COLO668 (cell line): ENCODE measurements at regions not wholly inside any gene's neighbourhood (a gene's known extent, or its start where the extent isn't known, plus 50 kb on each side); places are given as distances from the start of the nearest gene placed in this dataset.

Source experiments
- DNase-seq: peaks from one replicate; lab custom pipeline; 2025; ENCODE audit not compliant: unreplicated experiment; lab: John Stamatoyannopoulos, UW

DNA sequence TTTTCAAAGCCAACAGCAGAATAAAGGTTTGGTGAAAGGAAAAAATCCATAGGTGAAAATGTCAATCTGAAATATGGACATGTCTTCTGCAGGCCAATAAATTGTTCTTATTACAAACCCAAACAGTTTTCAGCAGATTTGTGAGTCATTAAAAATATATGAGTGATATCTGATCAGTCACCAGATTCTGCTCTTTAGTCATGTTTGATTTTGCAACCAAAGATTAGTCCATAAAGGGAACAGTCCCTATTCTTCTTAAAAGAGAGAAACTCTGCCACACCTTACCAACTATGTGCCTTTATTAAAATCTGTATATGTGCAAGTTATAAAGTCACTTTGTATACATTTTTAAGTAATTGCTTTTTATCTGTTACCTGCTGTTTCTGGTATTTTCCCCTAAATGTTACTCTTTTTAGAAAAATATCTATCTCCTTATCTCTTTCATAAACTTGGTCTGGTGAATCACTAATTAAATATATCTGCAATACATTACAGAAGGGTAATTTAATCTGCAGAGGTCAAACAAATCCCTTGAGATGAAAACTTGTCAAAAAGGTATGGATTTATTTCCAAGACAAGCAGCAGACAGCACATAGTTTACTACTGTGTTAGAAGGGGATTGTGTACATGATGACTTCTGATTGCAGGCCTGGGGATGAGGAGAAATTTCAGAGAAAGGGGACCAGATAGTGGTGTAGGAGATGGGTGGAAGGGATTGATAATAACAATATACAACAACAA is 322.9 kb upstream of the NWD2 start:
- DNase-seq, result no peak

DNA sequence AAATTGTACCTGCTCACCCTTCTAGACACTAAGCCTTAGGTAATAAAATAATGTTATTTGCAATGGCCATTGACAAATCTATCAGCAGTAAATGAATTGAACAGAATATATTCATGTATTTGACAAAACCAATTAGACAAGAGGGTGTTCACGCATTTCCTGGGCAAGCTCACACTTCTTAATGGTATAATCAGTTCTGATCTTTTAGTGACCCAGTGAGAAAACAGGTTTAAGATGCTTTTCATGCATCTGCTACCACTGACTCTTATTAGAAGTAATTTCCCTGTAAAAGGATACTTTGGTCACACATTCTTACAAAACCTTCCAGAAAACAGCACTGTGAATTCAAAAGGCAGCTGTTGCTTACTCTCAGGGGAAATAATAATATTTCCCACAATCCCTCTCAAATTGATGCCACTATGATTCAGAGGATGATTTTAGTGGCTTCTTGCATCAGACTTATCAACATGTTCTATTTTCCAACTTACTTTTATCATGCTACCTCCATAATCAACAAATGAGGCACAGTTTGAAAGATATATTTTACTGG is 313.9 kb upstream of the NWD2 start:
- no peak for DNase-seq

DNA sequence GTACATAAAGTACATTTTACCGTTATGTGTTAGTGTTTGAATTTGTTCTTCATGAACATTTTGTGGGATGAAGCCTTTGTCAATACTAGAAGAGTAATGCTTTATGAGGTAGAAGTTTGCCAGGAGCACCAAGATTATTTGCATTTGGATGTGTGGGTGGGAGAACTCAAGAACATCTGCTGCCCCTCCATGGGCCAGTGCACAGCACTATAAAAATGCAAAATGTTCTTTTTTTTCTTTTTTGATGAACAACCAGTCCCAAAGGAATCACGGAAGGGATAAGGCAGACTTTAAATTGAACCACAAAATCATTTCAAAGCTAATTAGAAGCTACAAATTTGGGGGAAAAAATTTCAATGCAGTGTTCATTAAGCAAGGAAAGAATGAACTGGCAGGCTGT is 300.3 kb upstream of the NWD2 start:
- DNase-seq, result no peak

DNA sequence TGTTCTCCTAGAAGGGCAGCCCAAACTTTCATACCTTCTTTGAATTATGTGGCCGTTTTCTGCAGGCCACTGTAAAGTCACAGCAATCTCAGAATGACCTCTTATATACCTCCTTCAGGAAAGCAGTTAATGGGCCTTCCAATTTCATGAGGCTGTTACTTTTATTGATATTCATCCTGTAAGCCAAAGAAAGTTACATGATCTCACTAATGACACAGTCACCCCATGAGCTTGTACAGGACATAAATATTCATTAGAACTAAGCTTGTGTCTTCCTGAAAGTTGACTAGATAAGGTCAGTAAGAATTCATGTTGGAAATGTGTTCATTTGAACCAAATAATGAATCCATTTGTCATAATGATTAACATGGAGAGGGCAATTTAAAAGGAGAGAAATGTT is 283.1 kb upstream of the NWD2 start:
- DNase-seq, result no peak

DNA sequence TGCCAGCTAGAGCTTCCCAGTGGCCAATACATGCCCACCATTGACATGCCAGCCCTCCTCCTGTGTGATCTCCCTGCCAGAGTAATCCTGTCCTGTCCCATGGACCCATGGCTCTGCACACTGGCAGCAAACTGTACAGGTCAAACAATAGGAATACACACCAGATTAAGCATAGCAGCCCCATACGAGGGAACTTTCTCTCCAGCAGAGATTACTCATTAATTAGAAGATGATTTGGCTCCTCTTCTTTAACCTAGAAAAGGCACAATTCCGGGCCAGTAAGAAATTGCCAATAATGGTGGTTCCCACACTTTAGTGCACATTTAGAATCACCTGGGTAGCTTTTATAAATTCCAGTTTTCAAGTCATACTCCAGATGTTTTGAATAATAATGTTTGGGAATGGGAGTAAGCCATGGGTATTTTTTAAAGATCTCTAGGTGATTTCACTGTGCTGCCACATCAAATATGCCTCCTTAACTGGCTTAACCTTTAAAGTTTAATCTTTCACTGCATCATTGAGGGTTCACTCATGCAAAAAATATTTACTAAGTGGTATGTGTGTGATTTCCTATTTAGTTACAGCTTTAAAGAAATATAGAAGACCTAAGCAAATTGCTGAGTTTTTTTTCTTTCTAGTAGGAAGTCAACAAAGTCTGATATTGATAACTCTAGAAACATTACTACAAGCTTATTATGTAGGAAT is 277.6 kb upstream of the NWD2 start:
- DNase-seq, result no peak

DNA sequence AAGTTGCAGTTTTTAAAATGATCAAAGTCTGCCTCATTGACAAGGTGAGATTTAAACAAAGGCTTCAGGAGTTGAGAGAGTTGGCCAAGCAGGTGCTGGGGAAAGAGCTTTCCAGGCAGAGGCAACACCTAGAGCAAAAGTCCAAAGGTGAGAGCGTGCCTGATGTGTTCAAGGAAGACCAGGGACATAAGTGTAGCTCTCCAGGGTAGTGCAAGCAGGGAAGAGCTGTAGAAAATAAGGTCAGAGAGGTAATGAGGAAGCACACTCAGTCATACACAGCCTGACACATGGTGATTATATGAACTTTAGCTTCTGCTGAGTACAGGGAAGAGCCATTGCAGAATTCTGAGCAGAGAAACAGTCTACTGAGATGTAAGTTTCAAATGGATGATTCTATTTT is 265.0 kb upstream of the NWD2 start:
- peak; percentile 15 for DNase-seq

DNA sequence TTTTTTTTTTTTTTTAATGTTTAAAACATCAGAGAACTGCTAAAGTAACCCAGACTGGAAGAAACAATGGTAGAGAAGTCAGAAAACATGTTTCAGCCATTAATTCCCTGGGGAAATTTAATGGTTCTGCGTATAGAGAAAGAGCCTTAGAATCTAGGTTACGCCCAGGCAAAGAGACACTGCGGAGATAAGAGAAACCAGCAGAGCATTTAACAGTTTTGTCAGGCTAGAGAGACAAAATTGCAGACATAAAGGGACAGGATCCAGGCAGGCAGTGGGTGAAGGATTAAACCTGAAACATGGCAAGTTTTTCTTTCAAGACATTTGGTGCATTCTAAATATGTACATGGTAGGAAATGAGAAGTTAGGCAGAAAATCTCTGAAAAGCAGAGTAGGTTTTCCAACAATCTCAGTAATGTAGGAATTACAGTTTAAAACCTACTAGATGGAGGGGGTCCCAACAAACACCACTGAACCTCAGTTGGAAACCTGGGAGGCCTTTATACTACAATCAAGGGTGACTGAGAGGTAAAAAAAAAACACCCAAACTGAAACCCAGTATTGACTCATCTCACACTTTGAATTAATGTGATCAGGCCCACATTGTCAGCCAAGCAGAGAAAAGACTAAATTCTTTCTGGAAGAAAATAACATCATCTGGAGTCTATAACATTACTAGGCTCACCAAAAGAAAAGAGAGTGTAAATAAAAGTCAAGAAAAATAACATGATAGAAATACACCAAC is 254.2 kb upstream of the NWD2 start:
- no peak for DNase-seq

DNA sequence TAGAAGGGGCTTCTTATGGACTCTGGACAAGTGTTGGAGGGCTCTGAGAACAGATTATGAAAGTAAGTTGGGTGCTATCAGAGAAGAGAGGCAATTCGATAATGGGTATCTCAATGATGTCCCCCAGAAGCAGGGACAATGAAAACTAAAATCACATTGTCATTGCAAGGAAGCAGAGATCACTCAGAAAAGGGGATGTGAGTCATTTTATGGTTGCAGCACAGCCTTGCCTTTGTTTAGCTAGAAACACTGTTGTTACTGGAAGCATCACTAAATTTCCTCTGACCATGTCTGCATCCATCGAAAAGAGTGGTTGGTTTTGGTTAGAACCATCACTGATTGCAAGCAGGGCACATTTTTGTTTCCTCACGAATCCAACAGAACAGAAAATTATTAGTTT is 246.8 kb upstream of the NWD2 start:
- no peak for DNase-seq

DNA sequence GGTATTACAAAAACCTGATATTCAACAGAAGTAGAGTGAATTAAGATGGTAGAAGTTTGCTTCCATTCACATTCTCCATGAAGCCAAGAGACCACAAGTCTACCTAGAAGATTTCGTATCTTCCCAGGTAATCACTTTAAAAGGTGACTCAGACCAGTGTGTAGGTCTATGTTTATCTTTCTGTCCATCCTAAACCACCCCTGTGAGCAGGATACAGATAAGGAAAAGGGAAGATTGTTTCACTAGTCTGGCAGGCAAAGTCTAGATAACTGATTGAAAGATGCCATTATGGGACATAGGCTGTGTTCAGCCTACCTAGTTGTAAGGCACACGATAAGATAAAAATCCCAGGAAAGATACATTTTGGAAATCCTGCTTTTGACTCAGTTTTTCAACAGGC is 244.3 kb upstream of the NWD2 start:
- DNase-seq, result no peak

DNA sequence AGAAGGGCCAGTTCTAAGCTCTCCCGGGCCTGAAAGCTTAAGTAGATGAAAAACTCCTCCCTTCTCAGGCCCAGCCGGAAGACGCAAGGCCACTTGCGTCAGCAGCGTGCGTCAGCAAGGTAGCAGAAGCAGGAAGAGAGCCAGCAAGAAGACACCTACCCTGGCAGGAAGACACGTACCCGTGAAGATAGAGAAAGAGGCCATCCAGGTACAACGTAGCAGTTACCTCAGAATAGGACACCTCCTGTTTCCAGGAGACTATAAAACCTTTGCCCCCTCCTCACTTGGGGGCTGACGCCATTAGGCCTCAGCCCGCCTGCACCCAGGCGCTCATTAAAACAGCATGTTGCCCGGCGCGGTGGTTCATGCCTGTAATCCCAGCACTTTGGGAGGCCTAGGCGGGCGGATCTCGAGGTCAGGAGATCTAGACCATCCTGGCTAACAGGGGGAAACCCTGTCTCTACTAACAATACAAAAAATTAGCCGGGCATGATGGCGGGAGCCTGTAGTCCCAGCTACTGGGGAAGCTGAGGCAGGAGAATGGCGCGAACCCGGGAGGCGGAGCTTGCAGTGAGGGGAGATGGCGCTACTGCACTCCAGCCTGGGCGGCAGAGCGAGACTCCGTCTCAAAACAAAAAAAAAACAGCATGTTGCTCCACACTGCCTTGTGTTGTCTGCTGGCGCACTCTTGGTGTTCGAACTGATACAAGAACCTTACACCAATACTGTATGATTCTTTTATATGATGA is 242.7 kb upstream of the NWD2 start:
- no peak for DNase-seq

DNA sequence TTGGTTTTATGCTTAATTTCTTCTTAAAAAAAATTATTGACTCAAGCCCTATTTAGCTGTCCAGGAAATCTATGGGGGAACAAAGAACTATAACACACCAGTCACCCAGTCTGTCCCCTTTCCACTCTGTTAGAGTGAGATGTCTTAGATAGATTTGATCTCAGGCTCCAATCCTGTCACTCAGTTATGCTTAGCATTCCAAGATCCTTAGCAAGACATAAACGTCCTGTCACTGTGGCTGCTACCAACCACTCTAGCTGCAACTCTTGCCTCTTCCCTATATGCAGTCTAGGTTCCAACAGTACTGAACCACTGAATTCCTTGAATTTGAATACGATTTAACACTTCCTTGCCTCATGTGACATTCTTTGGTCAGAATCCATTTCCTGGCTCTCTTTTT is 241.9 kb upstream of the NWD2 start:
- no peak for DNase-seq

DNA sequence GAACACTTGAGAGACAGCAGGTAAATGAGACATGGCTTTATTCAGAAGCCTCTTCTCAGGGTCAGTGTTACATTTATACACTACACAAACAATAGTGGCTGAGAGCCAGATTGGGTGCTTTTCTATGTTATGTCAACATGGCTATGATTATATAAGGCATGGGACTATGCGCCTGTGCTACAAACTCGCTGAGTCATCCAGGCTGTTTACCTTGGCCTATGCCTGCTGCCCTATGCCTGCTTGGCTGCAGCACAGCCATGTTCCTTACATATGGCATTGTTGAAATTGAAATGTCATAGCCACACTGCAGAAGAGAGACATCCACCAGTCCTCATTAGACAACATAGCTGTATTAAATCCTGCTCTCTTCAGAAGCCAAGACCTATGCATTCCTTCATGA is 236.3 kb upstream of the NWD2 start:
- peak; percentile 77 for DNase-seq

DNA sequence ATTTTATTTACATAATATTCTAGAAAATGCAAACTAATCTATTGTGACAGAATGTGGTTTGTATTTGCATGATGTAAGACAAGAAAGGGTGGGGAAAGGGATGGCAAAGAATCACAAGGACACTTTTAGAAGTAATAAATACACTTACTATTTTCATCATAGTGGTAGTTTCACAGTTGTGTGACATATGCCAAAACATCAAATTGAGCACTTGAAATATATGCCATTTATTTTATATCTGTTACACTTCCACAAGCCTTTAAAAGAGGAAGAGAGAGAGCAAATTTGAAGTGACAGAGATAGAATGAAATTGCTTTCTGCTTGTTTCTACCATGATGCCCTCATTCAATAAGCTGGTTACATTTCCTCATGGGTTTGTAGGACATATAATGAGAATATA is 230.0 kb upstream of the NWD2 start:
- DNase-seq, result no peak

DNA sequence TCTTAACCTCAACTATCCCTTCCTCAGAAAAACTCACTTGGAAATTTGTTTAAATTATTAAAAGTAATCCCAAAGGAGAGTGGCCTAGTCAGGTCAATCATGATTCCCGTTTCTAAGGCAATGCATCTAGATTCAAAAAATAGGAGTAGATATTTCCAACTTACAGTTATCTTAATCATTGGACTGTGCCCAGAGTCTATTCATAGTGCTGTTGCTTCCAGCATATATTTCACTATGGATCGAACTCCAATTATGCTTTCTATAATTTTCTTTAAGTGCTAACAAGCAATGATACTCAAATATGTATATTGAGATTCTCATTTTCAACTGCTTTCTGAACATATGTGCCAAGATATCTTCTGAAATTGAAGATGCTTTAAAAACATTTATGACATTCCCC is 229.2 kb upstream of the NWD2 start:
- DNase-seq, result no peak

DNA sequence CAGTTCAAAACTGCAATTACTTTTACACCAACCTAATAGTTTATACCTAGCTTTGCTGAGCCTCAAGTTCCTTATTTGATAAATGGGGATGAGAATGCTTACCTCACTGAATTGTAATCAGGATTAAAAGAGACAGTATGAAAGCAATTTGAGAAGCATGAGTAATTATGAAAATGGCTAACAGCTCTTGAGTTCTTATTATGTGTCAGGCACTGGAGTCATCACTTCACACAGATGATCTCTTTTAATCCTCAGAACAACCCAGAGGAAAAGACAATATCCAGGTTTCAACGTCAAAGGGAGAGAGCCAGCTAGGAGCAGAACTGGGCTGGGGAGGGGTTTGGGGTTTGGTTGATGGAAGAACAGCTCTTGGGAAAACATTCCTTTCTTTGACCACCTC is 221.0 kb upstream of the NWD2 start:
- DNase-seq, result no peak

DNA sequence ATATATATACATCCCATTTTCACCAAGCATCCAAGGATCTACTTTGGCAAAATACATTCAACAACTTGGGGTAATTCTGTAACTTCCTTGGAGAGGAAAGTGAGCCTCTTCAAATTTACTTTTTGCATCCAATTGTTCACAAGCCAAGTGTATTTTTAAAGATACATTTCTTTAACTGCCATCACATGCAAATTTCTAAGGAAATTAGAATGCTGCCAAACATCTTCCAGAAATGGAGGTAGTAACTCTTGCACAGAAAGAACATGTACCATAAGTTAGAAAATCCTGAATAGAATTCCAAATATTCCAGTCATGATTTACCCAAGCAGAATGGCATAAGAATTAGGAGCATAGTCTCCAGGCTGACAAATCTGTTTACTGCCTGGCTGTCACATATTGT is 220.5 kb upstream of the NWD2 start:
- no peak for DNase-seq

DNA sequence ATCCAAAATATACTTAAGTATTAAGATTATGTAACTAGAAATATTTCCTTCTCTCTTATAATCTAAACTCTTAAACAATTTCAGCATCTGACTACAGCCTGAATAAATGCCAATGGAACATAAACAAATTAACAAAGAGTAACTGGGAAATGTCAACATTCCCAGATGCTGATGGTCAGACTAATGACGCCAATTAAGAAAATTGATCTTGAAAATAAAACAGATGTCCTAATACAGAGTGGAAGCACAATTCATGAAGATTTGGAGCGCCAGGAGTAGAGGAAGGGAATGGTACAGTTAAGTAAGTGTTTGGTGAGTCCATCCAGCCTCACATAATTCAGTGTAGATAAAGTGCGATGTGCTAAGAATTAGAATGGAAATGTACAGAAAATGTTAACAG is 203.7 kb upstream of the NWD2 start:
- DNase-seq, result no peak

DNA sequence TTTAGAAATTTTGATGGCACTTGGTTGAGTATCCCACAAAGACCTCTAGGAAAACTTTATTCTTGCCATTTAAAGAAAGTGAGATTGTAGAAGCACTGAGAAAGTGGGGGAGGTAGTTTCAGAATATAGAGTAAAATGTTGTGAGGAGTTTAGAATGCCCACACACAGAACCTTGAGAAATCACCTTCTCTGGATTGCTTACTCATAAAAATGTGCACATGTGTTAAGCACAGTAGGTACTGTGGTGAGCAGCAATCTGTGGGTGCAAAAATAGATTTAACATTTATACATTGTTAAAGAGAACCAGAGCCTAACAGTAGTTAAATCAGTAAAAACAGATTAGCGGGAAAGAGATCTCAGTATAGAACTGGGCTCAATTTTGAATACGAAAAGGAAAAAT is 201.2 kb upstream of the NWD2 start:
- no peak for DNase-seq

DNA sequence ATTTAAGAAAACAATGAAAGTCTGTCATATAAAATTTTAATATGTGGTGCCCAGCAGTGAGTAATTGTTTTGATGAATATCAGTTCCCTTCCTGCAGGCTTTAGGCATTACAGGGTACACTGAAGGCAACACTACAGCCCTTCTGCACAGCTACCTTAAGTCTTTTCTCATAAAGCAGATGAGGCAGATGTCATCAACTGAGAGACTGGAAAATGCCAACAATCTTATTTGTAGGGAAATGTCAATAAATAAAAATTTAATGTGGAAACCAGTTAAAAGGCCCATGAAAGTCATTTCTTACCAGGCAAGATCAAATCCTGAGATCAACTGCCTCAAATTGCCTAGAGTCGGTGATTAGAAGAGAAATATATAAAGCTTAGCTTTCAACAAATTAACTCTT is 193.4 kb upstream of the NWD2 start:
- DNase-seq, result no peak

DNA sequence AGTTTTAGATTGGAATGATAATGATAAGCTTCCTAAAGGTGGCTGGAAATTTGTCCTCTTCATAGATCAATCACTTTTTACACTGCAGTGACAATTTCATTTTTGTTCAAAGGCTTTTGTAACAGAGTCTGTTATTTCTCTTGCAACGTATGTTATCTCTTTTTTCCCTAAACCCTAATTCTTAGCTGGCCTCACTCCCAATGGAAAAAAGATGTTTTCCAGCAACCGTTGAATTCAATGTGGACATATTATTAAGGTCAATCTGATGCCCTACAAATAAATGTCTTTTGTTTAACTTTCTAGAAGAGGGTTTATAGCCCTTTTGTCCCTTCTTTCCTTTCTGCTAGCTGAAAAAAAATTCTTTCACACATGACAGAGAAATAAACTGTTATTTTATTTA is 192.7 kb upstream of the NWD2 start:
- no peak for DNase-seq

DNA sequence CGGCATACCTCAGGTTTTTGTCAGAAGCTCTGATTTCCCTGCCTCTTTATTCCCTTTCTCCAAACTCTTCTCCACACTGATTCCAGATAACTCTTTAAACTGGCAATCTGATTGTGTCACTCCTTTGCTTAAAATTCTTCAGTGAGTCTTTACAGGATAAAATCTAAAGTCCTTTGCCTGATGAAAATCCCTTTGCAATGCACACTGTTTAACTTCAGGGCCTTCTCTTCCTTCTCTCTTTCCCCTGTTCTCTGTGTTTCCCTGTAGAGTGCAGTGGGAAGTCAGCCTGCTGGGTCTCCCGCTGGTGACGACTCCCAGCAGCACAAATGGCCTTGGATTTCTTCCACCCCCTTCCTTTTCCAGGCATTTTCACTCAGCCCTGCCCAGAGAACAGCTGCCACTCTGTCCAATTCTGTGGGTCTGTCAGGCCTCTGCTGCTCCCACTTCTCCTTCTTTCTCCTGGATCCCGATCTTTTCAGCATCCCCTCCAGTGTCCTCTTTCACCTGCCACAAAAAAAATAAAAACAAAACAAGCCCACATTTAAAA is 189.9 kb upstream of the NWD2 start:
- DNase-seq, result no peak
